ENCODE measurements at regions not wholly inside any gene's neighbourhood (a gene's known extent, or its start where the extent isn't known, plus 50 kb on each side); places are given as distances from the start of the nearest gene placed in this dataset.
A peak's percentile ranks its signal among the peaks of the same experiment; 100 is the strongest.
"Not testable (repeated sequence)": the region's sequence is repeated elsewhere in the genome, so short reads cannot be mapped to it uniquely, and the experiment has no call there.

GRCh38 chr22:25419247-25420113 lies 145.0 kb upstream of the GRK3 start:
- H3K27me3 ChIP-seq (ENCODE audit: insufficient read depth, low read depth, severe bottlenecking), result no peaks in the 10 kb centered on the region
- H3K36me3 ChIP-seq, result no peaks in the 10 kb centered on the region
- no peak for TF ChIP-seq CTCF (IDR thresholded peaks at IDR 0.05; ENCODE audit: low read depth, low read length)
- peak overlapping the region; percentile 58 for H3K27ac ChIP-seq
- no peak for DNase-seq
- H3K9me3 ChIP-seq (ENCODE audit: severe bottlenecking), result no peaks in the 10 kb centered on the region
- peak overlapping the region; percentile 32 for H3K4me3 ChIP-seq (ENCODE audit: low read depth, low read length)

- not testable (repeated sequence) for H3K4me3 ChIP-seq (ENCODE audit: low read depth, low read length); H3K9me3 ChIP-seq (ENCODE audit: severe bottlenecking); H3K36me3 ChIP-seq; DNase-seq; H3K27me3 ChIP-seq (ENCODE audit: insufficient read depth, low read depth, severe bottlenecking); H3K27ac ChIP-seq
Observed at GRCh38 chr22:25420114-25420441, 144.4 kb upstream of the GRK3 start.

- Histone ChIP-seq H3K9me3 (ENCODE audit: severe bottlenecking) (no peaks in the 10 kb centered on the region), H3K27me3 (ENCODE audit: insufficient read depth, low read depth, severe bottlenecking) (no peaks in the 10 kb centered on the region), H3K4me3 (ENCODE audit: low read depth, low read length) (no peak overlapping the region), H3K36me3 (no peaks in the 10 kb centered on the region), H3K27ac (no peak overlapping the region)
- DNase-seq, result no peak
- no peak for TF ChIP-seq CTCF (IDR thresholded peaks at IDR 0.05; ENCODE audit: low read depth, low read length)
Observed at GRCh38 chr22:25420471-25420924, 144.0 kb upstream of the GRK3 start.

- H3K4me3 ChIP-seq (ENCODE audit: low read depth, low read length), result no peak overlapping the region
- TF ChIP-seq CTCF (IDR thresholded peaks at IDR 0.05; ENCODE audit: low read depth, low read length), result no peak
- H3K27me3 ChIP-seq (ENCODE audit: insufficient read depth, low read depth, severe bottlenecking), result no peaks in the 10 kb centered on the region
- no peak overlapping the region for H3K27ac ChIP-seq
- H3K36me3 ChIP-seq, result no peaks in the 10 kb centered on the region
- H3K9me3 ChIP-seq (ENCODE audit: severe bottlenecking), result no peaks in the 10 kb centered on the region
- DNase-seq, result no peak
Observed at GRCh38 chr22:25420925-25421904, 143.3 kb upstream of the GRK3 start.

GRCh38 chr22:25426530-25427308 lies 137.8 kb upstream of the GRK3 start:
- TF ChIP-seq CTCF (IDR thresholded peaks at IDR 0.05; ENCODE audit: low read depth, low read length), result peak; percentile 29
- H3K9me3 ChIP-seq (ENCODE audit: severe bottlenecking); H3K27me3 ChIP-seq (ENCODE audit: insufficient read depth, low read depth, severe bottlenecking); DNase-seq; H3K4me3 ChIP-seq (ENCODE audit: low read depth, low read length); H3K27ac ChIP-seq; H3K36me3 ChIP-seq: not testable (repeated sequence)

GRCh38 chr22:25431637-25432342 lies 132.7 kb upstream of the GRK3 start:
- not testable (repeated sequence) for H3K27me3 ChIP-seq (ENCODE audit: insufficient read depth, low read depth, severe bottlenecking); DNase-seq; H3K27ac ChIP-seq; H3K36me3 ChIP-seq; H3K9me3 ChIP-seq (ENCODE audit: severe bottlenecking); H3K4me3 ChIP-seq (ENCODE audit: low read depth, low read length)

GRCh38 chr22:25433381-25433970 lies 131.0 kb upstream of the GRK3 start:
- not testable (repeated sequence) for H3K4me3 ChIP-seq (ENCODE audit: low read depth, low read length); H3K36me3 ChIP-seq; H3K27me3 ChIP-seq (ENCODE audit: insufficient read depth, low read depth, severe bottlenecking); DNase-seq; H3K27ac ChIP-seq; H3K9me3 ChIP-seq (ENCODE audit: severe bottlenecking)
